Endothelial cell of umbilical vein (primary cell): ENCODE measurements at regions not wholly inside any gene's neighbourhood (a gene's known extent, or its start where the extent isn't known, plus 50 kb on each side); places are given as distances from the start of the nearest gene placed in this dataset.

Experiments
- EZH2 ChIP-seq: IDR thresholded peaks from 2 replicates; pipeline ENCODE4 v1.6.1; 2012; ENCODE audit warnings: borderline replicate concordance, low read depth, mild to moderate bottlenecking, moderate library complexity, low read length, inconsistent platforms; ENCODE audit not compliant: severe bottlenecking
- FOS ChIP-seq: IDR thresholded peaks from 2 replicates; pipeline ENCODE4 v1.6.1; 2011; ENCODE audit warnings: mild to moderate bottlenecking, low read length, moderate library complexity, borderline replicate concordance; ENCODE audit not compliant: insufficient read depth
- GATA2 ChIP-seq: IDR thresholded peaks from 2 replicates; pipeline ENCODE4 v1.7.0; 2011; ENCODE audit warnings: low read depth, mild to moderate bottlenecking, moderate library complexity, mixed read lengths, low read length; ENCODE audit not compliant: insufficient read length, insufficient read depth
- JUN ChIP-seq: IDR thresholded peaks from 2 replicates; pipeline ENCODE4 v1.6.1; 2011; ENCODE audit warnings: borderline replicate concordance, low read depth; ENCODE audit not compliant: insufficient read length, insufficient read depth
- MAX ChIP-seq: IDR thresholded peaks from 2 replicates; pipeline ENCODE4 v1.6.1; 2011; ENCODE audit not compliant: insufficient read depth, insufficient read length
- MYC ChIP-seq: IDR thresholded peaks from one replicate; pipeline ENCODE4 v1.6.1; 2011; ENCODE audit warnings: mild to moderate bottlenecking, low read depth, low read length
- POLR2A ChIP-seq: IDR thresholded peaks from 2 replicates; pipeline ENCODE4 v1.6.1; 2012; ENCODE audit warnings: low read depth, mild to moderate bottlenecking, control low read depth, low read length
- POLR2AphosphoS5 ChIP-seq: IDR thresholded peaks from 2 replicates; pipeline ENCODE4 v1.6.1; 2012; ENCODE audit warnings: low read depth, mild to moderate bottlenecking, control low read depth, low read length, moderate library complexity; ENCODE audit not compliant: insufficient read depth
- TF ChIP-seq, protein P1 (sequence below), 2 donors: IDR thresholded peaks; 1 replicate in 1 of 2; 2 replicates in 1 of 2; pipeline ENCODE4 v1.5.1; 2011; ENCODE audit warnings: low read length in 2 of 2, mild to moderate bottlenecking in 2 of 2, moderate library complexity in 2 of 2, control low read depth in 1 of 2, inconsistent platforms in 1 of 2, low read depth in 1 of 2; ENCODE audit not compliant: insufficient read depth in 1 of 2; ENCODE audit errors: extremely low read depth in 1 of 2

- TF ChIP-seq, protein P1, sequence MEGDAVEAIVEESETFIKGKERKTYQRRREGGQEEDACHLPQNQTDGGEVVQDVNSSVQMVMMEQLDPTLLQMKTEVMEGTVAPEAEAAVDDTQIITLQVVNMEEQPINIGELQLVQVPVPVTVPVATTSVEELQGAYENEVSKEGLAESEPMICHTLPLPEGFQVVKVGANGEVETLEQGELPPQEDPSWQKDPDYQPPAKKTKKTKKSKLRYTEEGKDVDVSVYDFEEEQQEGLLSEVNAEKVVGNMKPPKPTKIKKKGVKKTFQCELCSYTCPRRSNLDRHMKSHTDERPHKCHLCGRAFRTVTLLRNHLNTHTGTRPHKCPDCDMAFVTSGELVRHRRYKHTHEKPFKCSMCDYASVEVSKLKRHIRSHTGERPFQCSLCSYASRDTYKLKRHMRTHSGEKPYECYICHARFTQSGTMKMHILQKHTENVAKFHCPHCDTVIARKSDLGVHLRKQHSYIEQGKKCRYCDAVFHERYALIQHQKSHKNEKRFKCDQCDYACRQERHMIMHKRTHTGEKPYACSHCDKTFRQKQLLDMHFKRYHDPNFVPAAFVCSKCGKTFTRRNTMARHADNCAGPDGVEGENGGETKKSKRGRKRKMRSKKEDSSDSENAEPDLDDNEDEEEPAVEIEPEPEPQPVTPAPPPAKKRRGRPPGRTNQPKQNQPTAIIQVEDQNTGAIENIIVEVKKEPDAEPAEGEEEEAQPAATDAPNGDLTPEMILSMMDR (IDR thresholded peaks at IDR 0.05; ENCODE audit: extremely low read depth in 1 of 2, insufficient read depth in 1 of 2, low read depth in 1 of 2, low read length in 2 of 2): no peak
- TF ChIP-seq JUN (no peak), POLR2A (no peak), EZH2 (no peak), MYC (no peak), GATA2 (no peak), POLR2AphosphoS5 (no peak), MAX (no peak), FOS (no peak)
These were observed 298.1 kb downstream of the CRPPA start for GRCh38 chr7:16123117-16123770.
